DND-41 (cell line): ENCODE measurements at regions not wholly inside any gene's neighbourhood (a gene's known extent, or its start where the extent isn't known, plus 50 kb on each side); places are given as distances from the start of the nearest gene placed in this dataset.
A peak's percentile ranks its signal among the peaks of the same experiment; 100 is the strongest.

Experiments used
- ATAC-seq: fragments of 200-7000 bp; cut with Tn5 transposase; 3 replicates; pipeline ENCODE4 v1.9.1; 2021; ENCODE audit warnings: low read depth; ENCODE audit not compliant: insufficient read depth
- DNase-seq: peaks from one replicate; pipeline ENCODE4 v3.0.0-alpha.2; 2020
- H2AFZ ChIP-seq: 2 replicates; pipeline ENCODE4 v1.6.0; 2012; ENCODE audit warnings: low read depth, low read length
- H3K27ac ChIP-seq: 2 replicates; pipeline ENCODE4 v1.5.1; 2012; ENCODE audit warnings: low read length, inconsistent platforms
- H3K27me3 ChIP-seq: fragments of 200-600 bp; sonication (generic); 2 replicates; pipeline ENCODE4 v1.6.0; 2012; ENCODE audit warnings: low read length, mild to moderate bottlenecking, inconsistent platforms; ENCODE audit not compliant: insufficient read depth, poor library complexity
- H3K36me3 ChIP-seq: 2 replicates; pipeline ENCODE4 v1.5.1; 2012; ENCODE audit warnings: low read length, inconsistent platforms; ENCODE audit not compliant: insufficient read depth
- H3K4me1 ChIP-seq: 2 replicates; pipeline ENCODE4 v1.5.1; 2012; ENCODE audit warnings: mild to moderate bottlenecking, low read length; ENCODE audit not compliant: insufficient read depth
- H3K4me2 ChIP-seq: 2 replicates; pipeline ENCODE4 v1.6.0; 2012; ENCODE audit warnings: mild to moderate bottlenecking, moderate library complexity, low read length, inconsistent platforms; ENCODE audit not compliant: insufficient read depth
- H3K4me3 ChIP-seq, 2 experiments: fragments of 200-600 bp in 1 of 2; shearing (Covaris generic) in 1 of 2; 2 replicates each; pipeline ENCODE4 v1.5.1; 2012 to 2016; ENCODE audit warnings: inconsistent platforms in 2 of 2, low read length in 2 of 2, mild to moderate bottlenecking in 2 of 2, low read depth in 1 of 2, moderate library complexity in 1 of 2
- H3K79me2 ChIP-seq: 2 replicates; pipeline ENCODE4 v1.6.0; 2012; ENCODE audit warnings: low read length, inconsistent platforms; ENCODE audit not compliant: insufficient read depth
- H3K9ac ChIP-seq: 2 replicates; pipeline ENCODE4 v1.6.0; 2012; ENCODE audit warnings: low read depth, mild to moderate bottlenecking, inconsistent platforms, low read length, moderate library complexity
- H3K9me3 ChIP-seq: 2 replicates; pipeline ENCODE4 v1.5.1; 2012; ENCODE audit warnings: low read length, moderate library complexity, mild to moderate bottlenecking, inconsistent platforms; ENCODE audit not compliant: insufficient read depth, severe bottlenecking
- H4K20me1 ChIP-seq: 2 replicates; pipeline ENCODE4 v1.6.0; 2012; ENCODE audit warnings: low read length; ENCODE audit not compliant: insufficient read depth
- CTCF ChIP-seq: IDR thresholded peaks from 2 replicates; pipeline ENCODE4 v1.5.1; 2012; ENCODE audit warnings: borderline replicate concordance, low read length, moderate library complexity, mild to moderate bottlenecking; ENCODE audit not compliant: poor library complexity, severe bottlenecking; ENCODE audit errors: extremely low read depth
- EZH2 ChIP-seq: IDR thresholded peaks from 3 replicates; pipeline ENCODE4 v1.6.1; 2012; ENCODE audit warnings: borderline replicate concordance, low read depth, mild to moderate bottlenecking, moderate library complexity, low read length, inconsistent platforms; ENCODE audit not compliant: severe bottlenecking

- TF ChIP-seq EZH2 = no peak
- no peak for TF ChIP-seq CTCF
- Histone ChIP-seq H4K20me1 (no peaks in the 10 kb centered on the region), H3K27me3 (peaks cover 51% of the 10 kb centered on the region), H3K9me3 (no peaks in the 10 kb centered on the region), H3K4me3 (no peak overlapping the region), H3K4me1 (peaks cover 13% of the 10 kb centered on the region), H3K36me3 (no peaks in the 10 kb centered on the region), H3K4me2 (no peak overlapping the region), H3K27ac (no peak overlapping the region), H3K9ac (no peak overlapping the region), H2AFZ (no peak overlapping the region), H3K79me2 (no peaks in the 10 kb centered on the region)
- ATAC-seq (no peak), DNase-seq (no peak)
Measured at GRCh38 chr2:41894563-41895333, 153.1 kb upstream of the PKDCC start.

- Histone ChIP-seq H3K36me3 (no peaks in the 10 kb centered on the region), H4K20me1 (no peaks in the 10 kb centered on the region), H3K9me3 (no peaks in the 10 kb centered on the region), H3K4me1 (peaks cover 13% of the 10 kb centered on the region), H3K27me3 (peaks cover 47% of the 10 kb centered on the region), H3K4me3 (no peak overlapping the region), H2AFZ (no peak overlapping the region), H3K27ac (no peak overlapping the region), H3K79me2 (no peaks in the 10 kb centered on the region), H3K4me2 (no peak overlapping the region), H3K9ac (no peak overlapping the region)
- TF ChIP-seq EZH2 (no peak), CTCF (no peak)
- DNase-seq (no peak), ATAC-seq (no peak)
Measured at GRCh38 chr2:41895334-41895664, 152.5 kb upstream of the PKDCC start.

GRCh38 chr2:41896186-41896846 is 151.5 kb upstream of the PKDCC start:
- Histone ChIP-seq H3K36me3 (no peaks in the 10 kb centered on the region), H4K20me1 (no peaks in the 10 kb centered on the region), H3K4me2 (no peak overlapping the region), H2AFZ (no peak overlapping the region), H3K9me3 (no peaks in the 10 kb centered on the region), H3K79me2 (no peaks in the 10 kb centered on the region), H3K27ac (no peak overlapping the region), H3K27me3 (peaks cover 37% of the 10 kb centered on the region), H3K9ac (no peak overlapping the region), H3K4me1 (peaks cover 13% of the 10 kb centered on the region), H3K4me3 (no peak overlapping the region)
- no peak for TF ChIP-seq EZH2
- no peak for TF ChIP-seq CTCF
- peak; percentile 50 for DNase-seq
- peak; percentile 89 for ATAC-seq
